CD4-positive, alpha-beta T cell treated with Interleukin-17A for 1 hour (primary cell): ENCODE measurements at regions not wholly inside any gene's neighbourhood (a gene's known extent, or its start where the extent isn't known, plus 50 kb on each side); places are given as distances from the start of the nearest gene placed in this dataset.

Experiments
- DNase-seq: peaks from one replicate; pipeline ENCODE4 v3.0.0-alpha.2; 2020

GRCh38 chr22:47450876-47451475 lies 688.5 kb downstream of the TBC1D22A start:
- DNase-seq, result no peak

DNA sequence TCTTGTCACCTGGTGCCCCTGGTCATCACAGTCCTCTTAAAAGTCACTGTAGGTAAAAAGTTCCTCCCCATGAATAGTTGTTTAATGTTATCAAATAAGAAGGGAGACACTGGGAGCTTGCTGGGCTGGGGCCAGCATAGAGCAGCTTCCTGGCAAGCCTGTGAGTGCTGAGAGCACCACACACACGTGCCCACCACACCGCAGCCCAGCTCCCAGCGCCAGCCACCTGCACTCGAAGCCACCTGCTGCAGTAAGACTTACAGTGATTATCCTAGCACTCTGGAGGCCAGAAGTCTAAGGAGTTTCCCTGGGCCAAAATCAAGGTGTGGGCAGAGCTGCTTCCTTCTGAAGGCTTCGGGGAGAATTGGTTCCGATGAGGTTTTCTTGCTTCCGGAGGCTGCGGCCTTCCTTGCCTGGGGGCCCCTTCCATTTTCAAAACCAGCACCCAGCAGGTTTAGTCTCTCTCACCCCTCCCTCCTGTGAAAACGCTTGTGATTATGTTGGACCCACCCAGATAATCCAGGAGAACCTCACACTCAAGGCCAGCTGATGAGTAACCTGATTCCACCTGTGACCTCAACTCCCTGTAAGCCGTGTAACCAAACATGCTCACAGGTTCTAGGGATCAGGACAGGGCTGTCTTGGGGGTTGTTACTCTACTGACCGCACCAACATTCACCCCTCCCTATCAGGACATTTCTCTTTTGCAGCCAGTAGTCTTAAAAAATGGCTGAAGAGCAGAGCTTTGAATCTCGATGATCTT lies 687.2 kb downstream of the TBC1D22A start:
- DNase-seq, result no peak

DNA sequence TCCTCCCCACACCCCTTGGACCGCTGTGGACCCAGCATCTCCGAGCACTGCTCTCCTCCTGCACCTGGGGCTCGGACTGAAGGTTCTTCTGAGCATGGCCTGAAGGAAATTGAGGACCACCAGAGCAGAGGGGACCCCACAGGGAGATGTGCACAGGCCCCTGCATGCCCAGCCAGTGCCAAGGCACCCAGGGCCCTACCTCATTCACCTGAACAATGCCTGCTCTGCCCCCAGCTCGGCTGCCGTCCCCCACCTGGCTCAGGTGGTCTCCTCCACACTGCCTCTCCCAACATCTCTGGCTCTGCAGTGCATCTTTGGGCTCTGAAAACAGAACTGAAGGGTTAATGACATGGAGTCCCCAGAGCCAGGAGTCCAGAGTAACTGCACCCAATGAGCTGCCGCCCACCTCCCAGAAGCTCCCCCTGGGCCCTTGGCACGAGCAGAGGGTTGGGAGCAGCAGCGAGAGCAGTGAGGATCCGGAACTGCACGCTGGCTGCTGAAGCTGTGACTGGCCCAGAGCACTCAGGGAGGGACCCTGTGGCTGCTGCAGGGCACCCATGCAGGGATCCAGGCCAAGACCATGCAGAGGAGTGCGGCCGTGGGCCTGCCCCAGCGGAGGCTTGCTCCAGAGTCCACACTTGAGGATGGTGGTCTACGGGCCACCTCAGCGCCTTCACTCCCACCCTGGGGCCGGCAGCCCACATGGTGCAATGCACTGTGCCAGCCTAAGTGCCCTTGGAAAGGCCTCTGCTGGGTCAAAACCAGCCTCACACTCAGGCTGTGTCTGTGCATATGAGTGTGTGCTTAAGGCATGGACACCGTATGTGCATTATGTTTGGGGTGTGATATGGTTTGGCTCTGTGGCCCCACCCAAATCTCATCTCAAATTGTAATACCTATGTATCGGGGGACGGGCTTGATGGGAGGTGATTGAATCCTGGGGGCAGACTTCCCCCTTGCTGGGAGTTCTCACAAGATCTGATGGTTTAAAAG lies 686.1 kb downstream of the TBC1D22A start:
- no peak for DNase-seq

GRCh38 chr22:47446821-47447810 lies 684.7 kb downstream of the TBC1D22A start:
- DNase-seq, result no peak

DNA sequence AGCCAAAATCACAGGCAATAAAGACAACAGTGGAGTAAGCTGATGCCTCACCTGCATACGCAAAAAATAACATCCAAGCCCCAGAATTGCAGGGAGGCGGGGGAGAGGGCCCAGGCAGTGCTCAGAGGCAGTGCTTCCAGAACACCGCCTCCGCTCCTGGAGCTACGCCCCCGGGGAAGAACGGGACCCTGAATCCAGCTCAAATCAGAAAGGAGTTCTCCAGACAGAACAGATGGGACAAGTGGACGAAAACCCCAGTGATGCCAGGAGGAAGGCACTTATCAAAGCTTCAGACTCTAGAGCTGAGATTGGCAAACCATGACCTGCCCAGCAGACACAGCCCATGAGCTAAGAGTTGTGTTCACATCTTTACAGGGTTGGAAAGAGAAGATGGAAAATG lies 683.9 kb downstream of the TBC1D22A start:
- no peak for DNase-seq

DNA sequence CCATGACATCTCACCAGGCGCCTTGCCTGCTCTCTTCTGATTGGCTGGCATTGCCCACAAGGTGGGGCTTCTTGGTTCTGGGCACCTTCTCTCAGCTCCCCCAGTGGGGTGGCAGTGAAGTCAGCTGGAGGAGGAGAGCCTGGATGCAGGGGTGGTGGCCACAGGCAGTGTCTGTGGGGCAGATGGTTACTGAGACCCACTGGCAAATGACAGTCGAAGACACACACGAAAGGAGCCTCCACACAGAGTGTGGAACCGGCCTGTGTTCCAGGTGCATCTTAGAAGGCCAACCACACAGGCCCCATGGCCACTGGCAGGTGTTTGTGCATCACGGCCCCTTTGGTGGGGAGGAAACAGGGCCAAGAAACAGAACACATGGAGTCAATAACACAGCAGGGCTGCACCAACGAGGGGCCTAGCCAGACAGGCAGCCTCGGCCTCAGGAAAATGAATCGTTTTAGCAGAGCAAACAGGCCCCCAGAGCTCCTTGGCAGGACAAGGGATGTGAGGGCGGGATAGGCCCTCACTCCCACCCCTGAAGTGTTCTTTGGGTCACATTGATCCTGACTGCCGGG lies 683.4 kb downstream of the TBC1D22A start:
- no peak for DNase-seq

- DNase-seq, result no peak
These were observed 682.8 kb downstream of the TBC1D22A start for GRCh38 chr22:47445212-47445611.

GRCh38 chr22:47444746-47445065 lies 682.3 kb downstream of the TBC1D22A start:
- DNase-seq, result no peak

DNA sequence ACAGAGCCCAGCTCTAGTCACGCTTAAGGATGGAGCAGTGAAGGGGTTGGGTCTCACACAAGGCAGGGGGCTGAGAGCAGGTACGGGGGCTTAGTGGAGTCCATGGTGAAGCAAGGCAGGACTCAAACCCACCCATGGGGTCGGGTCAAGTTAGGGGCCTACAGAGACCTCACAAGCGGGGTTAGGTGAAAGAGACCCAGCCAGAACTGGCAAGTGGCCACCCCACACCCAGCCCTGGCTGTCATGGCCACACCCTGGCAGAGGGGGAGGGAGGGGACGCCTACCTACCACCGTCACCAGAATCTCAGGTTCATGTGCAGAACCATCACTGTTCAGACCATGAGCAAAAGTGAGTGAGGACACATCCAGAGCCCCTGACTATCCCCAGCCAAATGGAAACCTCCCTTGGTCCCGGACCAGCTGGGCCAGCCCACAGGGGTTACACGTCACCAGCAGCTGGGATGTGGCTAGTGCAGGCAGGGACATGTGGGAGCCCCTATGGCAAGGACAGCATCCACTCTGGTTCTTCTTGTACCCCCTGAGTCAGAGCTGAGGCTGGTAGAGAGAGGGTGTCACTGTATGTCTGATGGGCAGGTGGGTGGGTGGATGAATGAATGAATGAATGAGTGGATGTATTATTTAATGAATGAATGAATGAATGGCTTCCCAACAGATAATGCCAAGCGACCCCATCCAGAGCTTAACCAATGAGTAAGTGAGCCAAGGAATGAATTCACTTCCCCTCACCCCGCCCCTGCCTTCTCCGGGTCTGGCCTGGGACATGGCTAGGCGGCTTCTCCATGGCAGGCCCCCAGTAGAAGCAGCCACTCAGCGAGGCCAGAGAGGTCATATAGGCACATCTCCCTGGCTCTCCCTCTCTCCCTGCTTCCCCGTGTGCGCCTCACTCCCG lies 681.6 kb downstream of the TBC1D22A start:
- DNase-seq, result no peak

- DNase-seq, result no peak
These were observed 680.4 kb downstream of the TBC1D22A start for GRCh38 chr22:47442821-47443220.

GRCh38 chr22:47439643-47440265 lies 677.3 kb downstream of the TBC1D22A start:
- DNase-seq, result no peak

DNA sequence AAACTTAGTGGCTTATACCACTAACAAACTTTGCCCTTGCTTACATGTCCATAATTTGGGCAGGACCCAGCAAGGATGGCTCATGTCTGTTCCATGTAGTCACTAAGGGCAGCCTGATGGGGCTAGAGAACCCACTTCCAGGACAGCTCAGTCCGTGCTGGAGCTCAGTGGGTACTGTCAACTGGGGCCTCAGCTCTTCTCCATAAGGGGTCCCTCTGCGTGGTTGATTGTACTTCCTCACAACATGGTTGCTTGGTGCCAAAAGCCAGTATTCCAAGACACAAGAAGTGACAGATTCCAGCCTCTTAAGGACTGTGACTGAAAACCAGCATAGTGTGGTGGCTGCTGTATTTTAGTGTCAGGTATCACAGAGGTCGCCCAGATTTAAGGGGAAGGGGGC lies 675.2 kb downstream of the TBC1D22A start:
- no peak for DNase-seq

GRCh38 chr22:47437110-47437509 lies 674.7 kb downstream of the TBC1D22A start:
- no peak for DNase-seq

DNA sequence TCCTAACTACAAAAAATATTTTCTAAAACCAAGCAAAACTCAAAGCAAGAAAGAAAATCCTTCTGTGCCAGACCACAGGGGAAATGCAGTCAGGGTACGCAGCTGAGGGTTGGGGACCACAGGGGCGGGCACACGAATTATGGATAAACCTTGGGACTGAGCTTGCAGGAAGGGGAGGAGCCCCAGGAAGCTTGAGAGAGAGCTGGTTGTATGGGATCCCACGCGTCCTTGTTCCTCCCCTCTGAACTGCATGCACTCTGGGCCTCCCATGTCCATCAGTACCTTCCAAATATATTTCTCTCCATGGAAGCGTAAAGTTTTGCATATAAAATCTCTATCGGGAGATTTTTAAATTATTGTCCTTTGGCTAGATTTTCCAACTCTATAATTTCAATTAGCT lies 673.4 kb downstream of the TBC1D22A start:
- DNase-seq, result no peak

GRCh38 chr22:47435204-47435487 lies 672.7 kb downstream of the TBC1D22A start:
- DNase-seq, result no peak

DNA sequence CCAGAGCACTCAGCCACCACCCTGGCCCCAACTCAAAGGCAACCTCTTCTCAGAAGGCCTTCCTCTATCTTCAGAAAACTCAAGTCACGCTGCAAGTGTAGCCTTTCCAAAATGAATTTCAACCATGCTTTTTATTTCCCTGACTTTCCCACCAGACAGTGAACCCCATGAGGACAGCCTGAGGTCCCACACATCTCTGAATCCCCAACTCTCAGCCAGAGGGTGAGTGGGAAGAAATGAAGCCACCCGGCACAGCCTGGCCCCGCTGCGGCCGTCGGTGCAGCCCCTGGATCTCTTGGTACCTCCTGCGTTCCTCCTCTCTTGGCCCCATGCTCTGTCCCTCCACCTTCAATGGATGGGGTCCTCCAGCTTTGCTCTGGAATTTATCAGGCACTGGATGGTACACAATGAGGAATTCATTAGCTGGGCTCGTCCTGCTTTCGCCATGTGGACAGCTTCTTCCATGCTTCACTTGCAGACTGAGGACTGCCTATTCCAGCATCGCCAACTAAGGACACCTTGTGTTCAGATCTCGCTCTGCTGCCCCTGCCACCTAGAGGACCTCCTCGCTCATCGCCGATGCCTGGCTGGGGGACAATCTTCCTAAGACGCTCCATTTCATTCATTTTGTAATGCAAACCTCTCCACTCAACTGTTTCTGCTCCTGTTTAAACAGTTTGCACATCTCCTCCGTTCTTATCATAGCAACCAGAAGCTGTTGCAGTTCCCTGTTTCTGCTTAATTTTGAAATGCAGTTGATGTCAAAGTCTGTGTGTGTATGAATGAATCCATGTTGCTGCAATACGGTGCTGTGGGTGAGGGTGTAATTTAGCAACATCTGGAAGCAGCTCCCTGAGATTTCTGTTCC lies 672.1 kb downstream of the TBC1D22A start:
- DNase-seq, result no peak

DNA sequence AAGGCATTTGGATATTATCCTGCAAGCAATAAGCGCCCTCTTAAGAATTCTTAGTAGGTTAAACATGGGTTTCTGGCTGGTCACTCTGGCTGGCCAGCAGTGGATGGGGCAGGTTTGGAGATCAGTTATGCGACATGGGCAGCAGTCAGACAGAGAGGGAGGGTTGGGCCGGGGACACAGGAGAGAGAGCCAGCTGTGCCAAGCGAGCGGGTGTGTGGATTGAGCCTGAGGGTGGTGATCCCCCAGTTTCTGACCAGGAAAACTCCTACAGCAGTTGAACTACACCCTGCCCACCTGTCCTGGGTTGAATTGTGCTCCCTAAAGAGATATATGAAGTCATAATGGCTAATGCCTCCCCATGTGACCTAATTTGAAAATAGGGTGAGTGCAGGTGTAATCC lies 671.2 kb downstream of the TBC1D22A start:
- DNase-seq, result no peak

DNA sequence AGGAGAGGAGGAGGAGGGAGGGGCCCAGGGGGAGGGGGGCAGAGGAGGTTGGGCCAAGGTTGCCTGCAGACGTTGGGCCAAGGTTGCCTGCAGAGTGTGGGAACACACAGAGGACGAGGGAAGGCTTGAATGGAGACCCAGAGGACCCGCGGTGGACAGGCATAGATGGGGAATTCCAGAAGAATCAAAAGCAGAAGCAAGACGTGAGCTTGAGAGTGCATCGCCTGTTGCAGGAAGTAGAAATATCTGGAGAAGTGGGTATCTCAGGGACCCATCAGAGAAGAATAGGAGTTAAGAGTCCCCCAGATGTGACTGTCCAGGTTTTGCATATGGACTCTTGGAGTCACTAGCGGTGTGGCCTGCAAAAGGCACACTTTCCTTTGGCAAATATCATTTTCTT lies 670.2 kb downstream of the TBC1D22A start:
- no peak for DNase-seq
